ENCODE measurements at regions not wholly inside any gene's neighbourhood (a gene's known extent, or its start where the extent isn't known, plus 50 kb on each side); places are given as distances from the start of the nearest gene placed in this dataset.

DNA sequence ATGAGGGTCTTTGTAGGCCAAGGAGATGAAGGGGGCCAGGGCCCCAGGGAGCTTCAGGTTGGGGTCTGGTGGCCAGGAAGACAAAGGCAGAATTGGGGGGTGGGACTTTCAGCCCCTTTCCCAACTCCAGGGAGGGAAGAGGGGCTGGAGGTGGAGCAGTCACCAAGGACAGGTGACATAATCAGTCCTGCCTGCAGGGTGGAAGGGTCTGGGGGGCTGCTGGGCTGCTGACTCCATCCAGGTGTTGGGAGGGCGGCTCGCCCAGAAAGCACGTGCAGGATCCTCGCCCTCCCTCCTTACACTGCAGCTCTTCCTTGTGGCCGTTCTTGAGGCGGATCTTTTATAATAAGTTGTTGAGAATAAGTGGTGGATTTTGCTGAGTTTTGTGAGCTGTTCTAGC is 1491.1 kb downstream of the TBC1D22A start:
- Histone ChIP-seq H3K9me2 (replicated peaks; ENCODE audit: control insufficient read depth, low read length) (no peaks in the 10 kb centered on the region), H3K79me2 (ENCODE audit: control insufficient read depth, low read length) (no peaks in the 10 kb centered on the region), H3K27ac (ENCODE audit: low read depth, low read length) (no peak overlapping the region), H3K27me3 (ENCODE audit: control insufficient read depth, low read length) (no peaks in the 10 kb centered on the region; the same call in 1 of the 2 replicates), H3F3A (ENCODE audit: control insufficient read depth, insufficient read depth) (no peaks in the 10 kb centered on the region), H3K4me2 (ENCODE audit: low read length) (no peak overlapping the region), H4K20me1 (ENCODE audit: control insufficient read depth, insufficient read depth, low read depth, low read length) (no peaks in the 10 kb centered on the region), H3K36me3 (ENCODE audit: control insufficient read depth, low read length) (no peaks in the 10 kb centered on the region), H3K4me3 (ENCODE audit: low read length) (no peak overlapping the region), H3K4me1 (ENCODE audit: control insufficient read depth, low read length) (no peaks in the 10 kb centered on the region), H3K9me3 (ENCODE audit: control insufficient read depth, insufficient read depth, low read length) (no peaks in the 10 kb centered on the region)
- TF ChIP-seq, protein P1, sequence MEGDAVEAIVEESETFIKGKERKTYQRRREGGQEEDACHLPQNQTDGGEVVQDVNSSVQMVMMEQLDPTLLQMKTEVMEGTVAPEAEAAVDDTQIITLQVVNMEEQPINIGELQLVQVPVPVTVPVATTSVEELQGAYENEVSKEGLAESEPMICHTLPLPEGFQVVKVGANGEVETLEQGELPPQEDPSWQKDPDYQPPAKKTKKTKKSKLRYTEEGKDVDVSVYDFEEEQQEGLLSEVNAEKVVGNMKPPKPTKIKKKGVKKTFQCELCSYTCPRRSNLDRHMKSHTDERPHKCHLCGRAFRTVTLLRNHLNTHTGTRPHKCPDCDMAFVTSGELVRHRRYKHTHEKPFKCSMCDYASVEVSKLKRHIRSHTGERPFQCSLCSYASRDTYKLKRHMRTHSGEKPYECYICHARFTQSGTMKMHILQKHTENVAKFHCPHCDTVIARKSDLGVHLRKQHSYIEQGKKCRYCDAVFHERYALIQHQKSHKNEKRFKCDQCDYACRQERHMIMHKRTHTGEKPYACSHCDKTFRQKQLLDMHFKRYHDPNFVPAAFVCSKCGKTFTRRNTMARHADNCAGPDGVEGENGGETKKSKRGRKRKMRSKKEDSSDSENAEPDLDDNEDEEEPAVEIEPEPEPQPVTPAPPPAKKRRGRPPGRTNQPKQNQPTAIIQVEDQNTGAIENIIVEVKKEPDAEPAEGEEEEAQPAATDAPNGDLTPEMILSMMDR (IDR thresholded peaks at IDR 0.05; ENCODE audit: low read depth, low read length, poor library complexity, severe bottlenecking) = no peak

DNA sequence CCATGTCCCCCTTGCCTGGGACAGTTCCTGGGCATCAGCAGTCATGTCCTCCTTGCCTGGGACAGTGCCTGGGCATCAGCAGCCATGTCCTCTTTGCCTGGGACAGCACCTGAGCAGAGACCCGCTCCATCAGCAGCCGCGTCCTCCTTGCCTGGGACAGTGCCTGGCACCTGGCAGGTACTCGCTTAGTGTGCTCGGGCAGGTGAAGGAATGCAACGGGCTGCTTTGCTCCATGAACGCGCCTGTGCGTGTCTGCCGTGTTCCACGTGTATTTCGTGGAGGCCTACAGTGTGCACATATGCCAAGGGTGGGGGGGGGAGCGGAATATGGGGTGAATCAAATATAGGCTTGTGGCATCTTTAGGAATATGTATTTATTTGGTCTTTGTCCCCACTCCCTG is 1490.7 kb downstream of the TBC1D22A start:
- H3K79me2 ChIP-seq (ENCODE audit: control insufficient read depth, low read length) = no peaks in the 10 kb centered on the region
- H3K27me3 ChIP-seq (ENCODE audit: control insufficient read depth, low read length) = peaks cover 2% of the 10 kb centered on the region
- H3K27ac ChIP-seq (ENCODE audit: low read depth, low read length) = no peak overlapping the region
- no peaks in the 10 kb centered on the region for H3K36me3 ChIP-seq (ENCODE audit: control insufficient read depth, low read length)
- no peak overlapping the region for H3K4me2 ChIP-seq (ENCODE audit: low read length)
- H4K20me1 ChIP-seq (ENCODE audit: control insufficient read depth, insufficient read depth, low read depth, low read length) = no peaks in the 10 kb centered on the region
- TF ChIP-seq EZH2phosphoT487 (IDR thresholded peaks at IDR 0.05; ENCODE audit: borderline replicate concordance, low read length) = no peak
- TF ChIP-seq, protein P1 (IDR thresholded peaks at IDR 0.05; ENCODE audit: low read depth, low read length, poor library complexity, severe bottlenecking) = no peak
- H3K9me3 ChIP-seq (ENCODE audit: control insufficient read depth, insufficient read depth, low read length) = no peaks in the 10 kb centered on the region
- H3K9me2 ChIP-seq (replicated peaks; ENCODE audit: control insufficient read depth, low read length) = no peaks in the 10 kb centered on the region
- no peak overlapping the region for H3K4me3 ChIP-seq (ENCODE audit: low read length)
- no peaks in the 10 kb centered on the region for H3K4me1 ChIP-seq (ENCODE audit: control insufficient read depth, low read length)
- H3F3A ChIP-seq (ENCODE audit: control insufficient read depth, insufficient read depth) = no peaks in the 10 kb centered on the region

DNA sequence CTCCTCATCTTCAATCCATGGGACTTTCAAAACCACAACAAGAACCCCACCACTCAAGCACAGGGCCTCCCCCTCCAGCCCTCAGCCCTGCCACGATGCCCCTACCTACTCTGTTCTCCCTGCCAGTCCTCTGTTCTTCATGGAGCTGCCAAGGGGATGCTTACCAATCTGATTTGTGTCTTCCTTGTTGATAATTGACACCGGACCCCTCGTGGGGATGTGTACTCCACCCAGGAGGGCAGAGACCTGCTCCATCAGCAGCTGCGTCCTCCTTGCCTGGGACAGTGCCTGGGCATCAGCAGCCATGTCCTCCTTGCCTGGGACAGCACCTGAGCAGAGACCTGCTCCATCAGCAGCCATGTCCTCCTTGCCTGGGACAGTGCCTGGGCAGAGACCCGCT is 1489.2 kb downstream of the TBC1D22A start:
- no peaks in the 10 kb centered on the region for H4K20me1 ChIP-seq (ENCODE audit: control insufficient read depth, insufficient read depth, low read depth, low read length)
- no peak overlapping the region for H3K27ac ChIP-seq (ENCODE audit: low read depth, low read length)
- H3K9me2 ChIP-seq (replicated peaks; ENCODE audit: control insufficient read depth, low read length) = no peaks in the 10 kb centered on the region
- H3K4me2 ChIP-seq (ENCODE audit: low read length) = no peak overlapping the region
- no peaks in the 10 kb centered on the region for H3K36me3 ChIP-seq (ENCODE audit: control insufficient read depth, low read length)
- TF ChIP-seq, protein P1 (IDR thresholded peaks at IDR 0.05; ENCODE audit: low read depth, low read length, poor library complexity, severe bottlenecking) = no peak
- no peak for TF ChIP-seq EZH2phosphoT487 (IDR thresholded peaks at IDR 0.05; ENCODE audit: borderline replicate concordance, low read length)
- no peaks in the 10 kb centered on the region for H3K4me1 ChIP-seq (ENCODE audit: control insufficient read depth, low read length)
- no peak overlapping the region for H3K4me3 ChIP-seq (ENCODE audit: low read length)
- no peaks in the 10 kb centered on the region for H3F3A ChIP-seq (ENCODE audit: control insufficient read depth, insufficient read depth)
- no peaks in the 10 kb centered on the region for H3K9me3 ChIP-seq (ENCODE audit: control insufficient read depth, insufficient read depth, low read length)
- H3K27me3 ChIP-seq (ENCODE audit: control insufficient read depth, low read length) = peaks cover 9% of the 10 kb centered on the region
- no peaks in the 10 kb centered on the region for H3K79me2 ChIP-seq (ENCODE audit: control insufficient read depth, low read length)
